ENCODE measurements at regions not wholly inside any gene's neighbourhood (a gene's known extent, or its start where the extent isn't known, plus 50 kb on each side); places are given as distances from the start of the nearest gene placed in this dataset.

GRCh38 chr15:60228619-60229018 lies 169.2 kb downstream of the ANXA2 start:
- TF ChIP-seq CTCF (IDR thresholded peaks at IDR 0.05; ENCODE audit: control insufficient read depth, insufficient read depth, low read depth, low read length, missing control alignments), result no peak
- DNase-seq (ENCODE audit: low read depth), result no peak
- no peak overlapping the region for H3K4me3 ChIP-seq (ENCODE audit: control insufficient read depth, low read depth, low read length)

GRCh38 chr15:60235951-60236710 lies 161.7 kb downstream of the ANXA2 start:
- TF ChIP-seq CTCF (IDR thresholded peaks at IDR 0.05; ENCODE audit: control insufficient read depth, insufficient read depth, low read depth, low read length, missing control alignments), result no peak
- no peak for DNase-seq (ENCODE audit: low read depth)

DNA sequence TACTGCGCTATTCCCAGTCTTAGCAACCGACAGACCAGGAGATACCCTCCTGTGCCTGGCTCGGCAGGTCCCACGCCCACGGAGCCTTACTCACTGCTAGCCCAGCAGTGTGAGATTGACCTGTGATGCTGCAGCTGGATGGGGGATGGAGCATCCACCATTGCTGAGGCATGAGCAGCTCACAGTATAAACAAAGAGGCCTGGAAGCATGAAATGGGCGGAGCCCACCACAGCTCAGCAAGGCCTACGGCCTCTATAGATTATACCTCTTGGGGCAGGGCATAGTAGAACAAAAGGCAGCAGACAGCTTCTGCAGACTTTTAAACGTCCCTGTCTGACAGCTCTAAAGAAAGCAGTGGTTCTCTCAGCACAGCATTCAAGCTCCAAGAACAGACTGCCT lies 160.3 kb downstream of the ANXA2 start:
- DNase-seq (ENCODE audit: low read depth), result no peak
- TF ChIP-seq CTCF (IDR thresholded peaks at IDR 0.05; ENCODE audit: control insufficient read depth, insufficient read depth, low read depth, low read length, missing control alignments), result no peak
- no peak overlapping the region for H3K4me3 ChIP-seq (ENCODE audit: control insufficient read depth, low read depth, low read length)

More at GRCh38 chr15:60235951-60236710, 161.7 kb downstream of the ANXA2 start:
- no peak overlapping the region for H3K4me3 ChIP-seq (ENCODE audit: control insufficient read depth, low read depth, low read length)

GRCh38 chr15:60243769-60244168 lies 154.0 kb downstream of the ANXA2 start:
- no peak for DNase-seq (ENCODE audit: low read depth)
- H3K4me3 ChIP-seq (ENCODE audit: control insufficient read depth, low read depth, low read length), result no peak overlapping the region
- no peak for TF ChIP-seq CTCF (IDR thresholded peaks at IDR 0.05; ENCODE audit: control insufficient read depth, insufficient read depth, low read depth, low read length, missing control alignments)

DNA sequence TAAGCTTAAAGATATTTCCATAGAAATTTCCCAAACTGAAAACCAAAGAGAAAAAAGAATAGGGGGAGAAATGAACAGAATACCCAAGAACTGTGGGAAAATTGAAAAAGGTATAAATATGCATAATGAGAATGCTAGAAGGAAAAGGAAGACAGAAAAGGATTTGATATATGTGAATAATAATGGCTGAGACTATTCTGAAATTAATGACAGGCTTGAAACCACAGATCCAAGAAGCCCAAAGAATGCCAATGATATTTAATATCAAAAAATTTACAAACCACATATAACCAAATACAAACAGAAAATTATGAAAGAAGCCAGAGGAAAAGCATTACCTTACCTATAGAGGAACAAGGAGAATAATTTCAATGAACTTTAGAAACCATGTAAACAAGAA lies 153.0 kb downstream of the ANXA2 start:
- no peak for DNase-seq (ENCODE audit: low read depth)
- no peak for TF ChIP-seq CTCF (IDR thresholded peaks at IDR 0.05; ENCODE audit: control insufficient read depth, insufficient read depth, low read depth, low read length, missing control alignments)
- no peak overlapping the region for H3K4me3 ChIP-seq (ENCODE audit: control insufficient read depth, low read depth, low read length)

DNA sequence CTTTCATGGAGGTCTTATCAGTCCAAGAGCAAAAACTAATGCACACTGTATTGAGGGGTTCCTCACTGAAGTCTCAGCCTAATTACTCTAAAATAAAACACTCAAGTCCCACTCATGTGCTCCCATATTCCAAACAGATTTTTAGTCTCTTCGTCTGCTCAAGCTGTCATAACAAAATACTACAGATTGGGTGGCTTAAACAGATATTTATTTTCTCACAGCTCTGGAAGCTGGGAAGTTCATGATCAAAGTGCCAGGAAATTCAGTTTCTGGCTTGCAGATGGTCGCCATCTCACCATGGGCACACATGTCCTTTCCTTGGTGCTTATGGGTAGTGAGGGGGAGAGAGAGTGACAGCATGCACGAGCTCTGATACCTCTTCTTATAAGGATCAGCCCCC lies 147.5 kb downstream of the ANXA2 start:
- DNase-seq (ENCODE audit: low read depth), result no peak

More for the DNA sequence above, 147.5 kb downstream of the ANXA2 start:
- TF ChIP-seq CTCF (IDR thresholded peaks at IDR 0.05; ENCODE audit: control insufficient read depth, insufficient read depth, low read depth, low read length, missing control alignments), result no peak
- no peak overlapping the region for H3K4me3 ChIP-seq (ENCODE audit: control insufficient read depth, low read depth, low read length)
